Muscle of leg (tissue), 3 donors: ENCODE measurements at regions not wholly inside any gene's neighbourhood (a gene's known extent, or its start where the extent isn't known, plus 50 kb on each side); places are given as distances from the start of the nearest gene placed in this dataset.

ENCODE experiments used
- DNase-seq: peaks from one replicate; pipeline ENCODE4 v3.0.0; 2013
- H3K27ac ChIP-seq: one replicate; pipeline ENCODE4 v1.5.1; 2013; ENCODE audit warnings: mild to moderate bottlenecking, low read length, control low read depth
- H3K27me3 ChIP-seq: one replicate; pipeline ENCODE4 v1.6.1; 2013; ENCODE audit warnings: low read length; ENCODE audit not compliant: control insufficient read depth, insufficient read depth
- H3K36me3 ChIP-seq: one replicate; pipeline ENCODE4 v1.6.1; 2013; ENCODE audit warnings: low read length; ENCODE audit not compliant: control insufficient read depth, insufficient read depth
- H3K4me1 ChIP-seq: one replicate; pipeline ENCODE4 v1.6.1; 2013; ENCODE audit warnings: low read length; ENCODE audit not compliant: control insufficient read depth, insufficient read depth
- H3K4me3 ChIP-seq: one replicate; pipeline ENCODE4 v1.5.1; 2013; ENCODE audit warnings: low read length, control low read depth
- H3K9me3 ChIP-seq: replicated peaks from 2 replicates; pipeline ENCODE4 v1.6.1; 2013; ENCODE audit warnings: low read depth, low read length; ENCODE audit not compliant: control insufficient read depth
- WGBS: methylation state at CpG from one replicate; pipeline ENCODE4 v1.1.5; 2013; ENCODE audit warnings: missing lambda C conversion rate; ENCODE audit not compliant: insufficient coverage; 5-methylcytosine and 5-hydroxymethylcytosine counted together

DNA sequence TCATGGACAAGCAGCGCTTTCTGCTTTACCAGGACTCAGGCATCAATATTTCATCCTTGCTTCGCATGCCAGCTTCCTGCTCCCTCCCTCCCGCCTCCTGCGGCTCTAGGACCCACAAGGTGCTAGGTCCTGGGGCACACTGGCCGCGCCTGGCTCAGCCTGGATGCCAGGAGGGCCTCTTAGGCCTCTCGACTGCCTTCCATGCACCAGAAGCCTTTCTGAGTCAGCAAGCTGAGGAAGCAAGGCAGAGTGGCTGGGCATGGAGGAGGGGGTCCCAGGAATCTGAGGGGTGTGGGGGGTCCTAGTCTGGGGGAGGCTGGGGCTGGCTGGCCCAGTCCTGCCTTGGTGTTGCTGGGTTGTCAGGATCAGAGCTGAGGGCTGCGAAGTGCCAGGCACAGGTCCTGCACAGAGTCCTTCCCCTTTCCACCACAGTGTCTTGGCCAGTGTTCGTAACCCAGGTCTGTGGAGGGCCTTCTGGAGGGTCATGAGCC lies 61.0 kb upstream of the THY1 start:
- no peak overlapping the region for H3K4me3 ChIP-seq
- peaks cover 18% of the 10 kb centered on the region for H3K4me1 ChIP-seq
- no peak for DNase-seq
- WGBS: 85% methylated on average over 8 of the region's 9 CpGs
- peaks cover 5% of the 10 kb centered on the region for H3K27me3 ChIP-seq
- H3K27ac ChIP-seq: no peak overlapping the region
- no peaks in the 10 kb centered on the region for H3K36me3 ChIP-seq
- no peaks in the 10 kb centered on the region for H3K9me3 ChIP-seq

DNA sequence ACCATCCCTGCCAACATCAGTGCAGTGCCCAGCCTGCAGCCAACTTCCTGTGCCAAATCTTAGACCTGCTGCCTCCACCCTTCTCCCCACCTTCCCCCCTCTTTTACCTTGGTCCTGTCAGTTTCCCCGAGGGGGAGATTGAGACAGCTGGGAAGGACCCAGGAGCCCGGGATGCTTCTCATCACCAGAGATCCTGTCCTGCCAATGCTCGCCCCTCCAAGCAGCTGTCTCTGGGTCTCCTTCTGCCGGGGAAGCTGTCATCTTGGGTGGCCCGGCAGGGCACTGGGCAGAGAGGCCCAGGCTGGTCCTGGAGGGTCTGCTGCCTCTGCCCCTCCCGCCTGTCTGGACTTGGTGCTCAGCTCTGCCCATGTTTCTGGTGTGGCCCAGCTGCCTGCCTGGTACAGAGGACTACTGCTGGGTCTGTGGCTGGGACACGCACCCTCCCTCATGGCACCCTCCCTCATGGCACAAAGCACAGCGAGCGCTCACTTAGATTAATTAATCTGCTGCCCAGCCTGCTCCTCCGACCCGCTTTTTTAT lies 60.4 kb upstream of the THY1 start:
- Histone ChIP-seq H3K27me3 (peaks cover 5% of the 10 kb centered on the region), H3K4me1 (peaks cover 18% of the 10 kb centered on the region), H3K36me3 (no peaks in the 10 kb centered on the region), H3K27ac (no peak overlapping the region), H3K4me3 (no peak overlapping the region), H3K9me3 (no peaks in the 10 kb centered on the region)
- DNase-seq: no peak
- WGBS: 76% methylated on average over 11 of the region's 11 CpGs

DNA sequence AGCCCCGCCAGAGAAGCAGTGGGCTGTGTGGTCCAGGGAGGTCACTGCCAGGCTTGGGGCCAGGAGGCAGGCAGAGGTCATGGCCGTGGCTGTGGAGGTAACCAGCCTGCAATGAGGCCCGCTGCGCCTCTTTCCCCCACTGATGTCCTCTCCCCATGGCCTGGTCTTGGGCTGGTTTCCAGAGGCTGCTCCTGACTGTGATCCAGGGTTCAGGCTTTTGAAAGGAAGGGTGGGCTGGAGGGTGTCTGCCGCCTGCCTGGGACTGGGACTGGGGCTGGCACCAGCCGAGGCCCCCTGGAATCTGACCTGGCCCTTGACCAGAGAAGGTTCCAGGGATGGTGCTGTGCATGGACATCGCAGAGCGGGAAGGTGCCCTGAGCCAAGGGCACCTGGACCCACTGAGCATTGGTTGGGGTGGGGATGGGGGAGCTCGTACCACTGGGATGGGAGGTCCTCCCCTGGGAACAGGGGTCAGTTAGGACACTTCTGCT lies 59.6 kb upstream of the THY1 start:
- H3K9me3 ChIP-seq: no peaks in the 10 kb centered on the region
- no peak overlapping the region for H3K27ac ChIP-seq
- WGBS: 91% methylated on average over 5 of the region's 9 CpGs
- H3K27me3 ChIP-seq: peaks cover 5% of the 10 kb centered on the region
- no peak overlapping the region for H3K4me3 ChIP-seq
- H3K36me3 ChIP-seq: no peaks in the 10 kb centered on the region
- H3K4me1 ChIP-seq: peaks cover 18% of the 10 kb centered on the region
- DNase-seq: no peak

DNA sequence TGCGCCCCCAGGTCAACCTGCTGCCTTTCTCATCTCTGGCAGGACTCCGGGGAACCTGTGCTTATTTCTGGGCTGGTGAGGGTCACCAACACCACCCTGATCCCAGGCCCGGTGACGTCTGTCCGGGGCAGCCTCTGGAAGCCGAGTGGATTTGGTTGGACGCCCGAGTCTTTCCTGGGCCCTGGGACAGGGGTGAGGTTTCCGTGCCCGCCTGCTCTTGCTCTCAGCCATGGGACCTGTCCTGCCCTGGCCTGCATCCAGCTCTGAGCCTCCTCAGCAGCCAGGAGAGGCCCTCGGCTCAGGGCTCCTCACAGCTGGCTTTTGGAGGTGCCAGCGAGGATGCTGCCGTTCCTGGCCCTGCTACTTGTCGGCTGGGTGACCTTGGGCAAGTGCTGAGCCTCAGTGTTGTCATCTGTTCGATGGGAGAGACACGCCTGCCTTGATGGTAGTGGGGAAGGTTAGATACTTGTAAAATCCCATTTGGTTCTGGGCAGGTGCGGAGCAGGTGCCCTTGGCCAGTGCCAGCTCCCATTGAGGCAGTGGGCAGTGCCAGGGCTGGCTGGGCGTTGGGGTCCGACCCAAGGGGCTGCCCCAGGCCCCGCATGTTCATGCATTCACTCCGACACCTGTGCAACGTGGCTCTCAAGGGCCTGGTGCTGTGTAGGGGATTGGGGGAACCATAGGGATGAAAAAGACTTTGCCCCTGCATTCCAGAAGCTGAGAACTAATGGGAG lies 58.9 kb upstream of the THY1 start:
- 37% methylated on average over 21 of the region's 22 CpGs for WGBS
- no peak overlapping the region for H3K27ac ChIP-seq
- H3K36me3 ChIP-seq: no peaks in the 10 kb centered on the region
- peak; percentile 33 for DNase-seq
- no peak overlapping the region for H3K4me3 ChIP-seq
- H3K4me1 ChIP-seq: peaks cover 18% of the 10 kb centered on the region
- no peaks in the 10 kb centered on the region for H3K9me3 ChIP-seq
- peaks cover 9% of the 10 kb centered on the region for H3K27me3 ChIP-seq

DNA sequence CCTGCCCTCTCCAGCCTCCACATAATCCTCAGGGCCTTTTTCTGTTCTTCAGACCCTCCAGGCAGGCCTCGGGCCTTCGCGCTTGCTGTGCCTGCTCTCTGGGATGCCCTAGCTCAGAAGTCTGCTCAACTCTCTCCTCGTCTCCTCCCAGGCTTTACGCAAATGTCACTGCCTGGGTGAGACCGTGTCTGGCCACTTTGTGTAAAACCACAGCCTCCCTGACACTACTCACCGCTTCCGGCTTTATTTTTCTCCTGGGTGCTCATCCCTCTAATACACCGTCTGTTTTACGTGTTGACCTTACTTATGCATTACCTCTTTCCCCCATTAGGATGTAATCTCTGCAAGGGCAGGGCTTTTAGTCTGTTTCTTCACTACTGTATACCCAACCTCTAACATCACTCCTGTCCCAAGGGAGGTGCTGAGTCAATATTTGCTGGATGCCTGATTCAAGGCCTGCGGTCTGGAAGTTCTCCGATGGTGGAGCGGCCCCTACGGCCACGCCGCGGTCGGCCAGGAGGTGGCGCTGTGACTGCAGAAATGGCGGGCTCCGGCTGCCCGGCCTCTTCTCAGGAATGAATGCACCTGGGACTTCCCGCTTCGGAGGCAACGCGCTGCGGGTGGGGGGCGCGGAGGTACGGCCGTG lies 58.2 kb upstream of the THY1 start:
- no peak overlapping the region for H3K27ac ChIP-seq
- H3K9me3 ChIP-seq: no peaks in the 10 kb centered on the region
- DNase-seq: peak; percentile 90
- H3K27me3 ChIP-seq: peaks cover 10% of the 10 kb centered on the region
- peaks cover 18% of the 10 kb centered on the region for H3K4me1 ChIP-seq
- 21% methylated on average over 31 of the region's 31 CpGs for WGBS
- no peak overlapping the region for H3K4me3 ChIP-seq
- no peaks in the 10 kb centered on the region for H3K36me3 ChIP-seq

DNA sequence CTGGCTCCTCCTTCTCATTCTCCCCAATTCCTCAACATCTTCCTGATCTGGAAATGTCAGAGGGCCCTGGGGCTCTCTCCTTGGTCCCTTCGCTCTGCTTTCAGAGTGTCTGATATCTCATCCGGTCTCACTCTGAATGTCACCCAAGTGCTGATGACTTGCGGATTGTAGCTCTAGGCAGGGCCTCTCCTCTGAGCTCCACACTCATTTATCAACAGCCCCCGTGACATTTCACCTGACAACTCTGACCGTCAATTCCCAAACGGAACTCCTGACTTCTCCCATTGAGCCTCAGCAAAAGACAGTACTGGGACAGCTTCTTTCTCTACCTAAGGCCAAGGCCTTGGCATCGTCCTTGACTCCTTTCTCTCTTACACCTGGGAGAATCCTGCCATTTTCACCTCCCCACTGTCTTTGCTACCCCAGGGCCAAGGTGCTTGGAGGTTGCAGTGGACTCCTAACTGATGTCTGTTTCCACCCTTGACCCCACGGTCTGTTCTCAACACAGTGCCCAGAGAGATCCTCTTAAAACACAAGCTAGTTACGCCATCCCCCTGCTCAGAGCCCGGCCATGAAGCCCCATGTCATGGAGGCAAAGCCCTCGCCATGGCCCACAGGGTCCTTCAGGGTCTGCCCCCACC lies 57.5 kb upstream of the THY1 start:
- no peak for DNase-seq
- Histone ChIP-seq H3K9me3 (no peaks in the 10 kb centered on the region), H3K4me1 (peaks cover 18% of the 10 kb centered on the region), H3K4me3 (no peak overlapping the region), H3K27me3 (peaks cover 10% of the 10 kb centered on the region), H3K36me3 (no peaks in the 10 kb centered on the region), H3K27ac (no peak overlapping the region)
- WGBS: 91% methylated on average over 11 of the region's 11 CpGs

DNA sequence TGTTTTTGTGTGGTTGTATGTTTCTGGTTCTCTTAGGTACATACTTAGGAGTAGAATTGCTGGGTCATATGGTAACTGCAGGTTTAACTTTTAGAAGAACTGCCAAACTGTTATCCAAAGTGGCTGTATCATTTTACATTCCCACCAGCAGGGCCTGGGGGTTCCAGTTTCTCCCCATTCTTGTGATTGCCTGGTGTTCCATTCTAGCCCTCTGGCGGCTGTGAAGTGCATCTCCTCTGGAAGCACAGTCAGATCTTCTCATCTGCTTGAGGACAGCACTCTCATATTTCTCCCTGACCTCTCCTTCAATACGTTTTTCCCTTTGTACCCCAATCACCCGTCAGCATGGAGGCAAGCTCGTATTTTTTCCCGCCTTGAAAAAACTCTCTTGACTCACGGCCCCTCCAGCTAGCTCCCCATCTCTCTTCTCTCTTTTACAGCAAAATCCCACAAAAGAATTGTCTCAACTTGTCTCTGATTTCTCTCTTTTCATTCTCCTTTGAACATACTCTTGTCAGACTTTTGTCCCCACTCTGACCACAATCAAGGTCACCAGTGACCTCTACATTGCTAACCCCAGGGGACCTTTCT lies 56.8 kb upstream of the THY1 start:
- peaks cover 10% of the 10 kb centered on the region for H3K27me3 ChIP-seq
- 38% methylated on average over 6 of the region's 6 CpGs for WGBS
- H3K27ac ChIP-seq: no peak overlapping the region
- H3K9me3 ChIP-seq: no peaks in the 10 kb centered on the region
- DNase-seq: no peak
- H3K36me3 ChIP-seq: no peaks in the 10 kb centered on the region
- H3K4me1 ChIP-seq: peaks cover 20% of the 10 kb centered on the region
- no peak overlapping the region for H3K4me3 ChIP-seq

DNA sequence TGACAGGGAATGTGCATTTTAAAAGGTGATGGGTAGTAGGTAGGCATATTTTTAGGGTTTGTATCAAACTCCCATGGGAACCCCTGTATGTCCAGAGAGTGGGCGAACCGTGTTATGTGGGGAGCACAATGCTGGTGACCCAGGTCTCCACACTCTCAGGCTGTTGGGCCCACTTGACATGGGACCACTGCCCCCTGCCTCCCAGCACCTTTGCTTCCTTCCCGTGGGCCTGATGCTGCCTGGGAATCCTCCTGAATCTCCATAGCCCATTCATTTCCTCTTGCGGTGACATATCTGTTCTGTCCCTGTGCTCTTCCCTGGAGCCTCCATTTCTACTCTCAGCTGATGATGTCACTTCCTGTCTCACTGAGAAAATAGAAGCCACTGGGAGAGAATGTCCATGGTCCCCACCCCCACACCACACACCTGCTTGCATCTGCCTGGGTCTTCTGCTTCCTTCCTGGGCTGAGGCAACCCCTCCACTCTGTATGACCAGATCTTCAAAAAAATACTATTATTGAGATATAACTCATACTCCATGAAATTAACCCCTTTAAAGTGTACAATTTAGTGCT lies 55.8 kb upstream of the THY1 start:
- H3K27me3 ChIP-seq: peaks cover 10% of the 10 kb centered on the region
- H3K4me1 ChIP-seq: peaks cover 23% of the 10 kb centered on the region
- no peak overlapping the region for H3K4me3 ChIP-seq
- H3K27ac ChIP-seq: no peak overlapping the region
- no peaks in the 10 kb centered on the region for H3K36me3 ChIP-seq
- 65% methylated on average over 4 of the region's 4 CpGs for WGBS
- H3K9me3 ChIP-seq: no peaks in the 10 kb centered on the region
- DNase-seq: no peak

DNA sequence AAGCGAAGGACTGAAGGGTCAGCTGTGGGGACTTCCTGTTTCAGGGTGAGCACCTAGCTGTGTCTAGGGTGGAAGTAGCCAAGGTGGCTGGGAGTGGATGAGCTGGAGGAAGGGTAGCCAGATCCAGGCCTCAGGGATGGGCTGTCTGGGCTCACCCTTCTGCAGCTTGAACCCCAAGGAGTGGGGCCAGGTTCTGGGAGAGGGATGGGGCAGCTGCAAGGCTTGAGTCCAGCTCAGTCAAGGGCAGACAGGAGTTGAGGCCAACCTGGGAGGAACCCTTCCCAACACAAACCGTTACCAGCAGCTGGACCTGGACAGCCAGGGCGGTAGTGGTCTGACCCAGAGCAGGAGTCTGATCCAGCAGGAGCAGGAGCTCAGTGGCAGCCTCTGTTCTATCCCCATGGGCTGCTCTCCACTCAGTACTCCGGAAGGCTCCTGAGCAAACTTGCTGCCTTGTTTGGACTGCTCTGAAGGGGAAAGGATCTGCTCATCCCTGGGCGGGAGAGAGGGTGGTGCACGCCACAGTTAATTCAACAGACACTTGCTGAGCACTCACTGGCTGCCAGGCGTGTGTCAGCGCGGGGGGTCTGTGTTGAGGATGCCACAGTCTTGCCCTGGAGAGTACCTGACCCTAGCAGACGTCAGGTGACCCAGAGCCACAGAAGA lies 53.8 kb upstream of the THY1 start:
- H3K4me1 ChIP-seq: peaks cover 10% of the 10 kb centered on the region
- no peaks in the 10 kb centered on the region for H3K36me3 ChIP-seq
- DNase-seq: no peak
- H3K4me3 ChIP-seq: no peak overlapping the region
- H3K9me3 ChIP-seq: no peaks in the 10 kb centered on the region
- no peak overlapping the region for H3K27ac ChIP-seq
- 62% methylated on average over 10 of the region's 10 CpGs for WGBS
- H3K27me3 ChIP-seq: peaks cover 5% of the 10 kb centered on the region
